PC-3 (cell line): ENCODE measurements at regions not wholly inside any gene's neighbourhood (a gene's known extent, or its start where the extent isn't known, plus 50 kb on each side); places are given as distances from the start of the nearest gene placed in this dataset.
A peak's percentile ranks its signal among the peaks of the same experiment; 100 is the strongest.

Experiments
- ATAC-seq: fragments of 200-7000 bp; cut with Tn5 transposase; 2 replicates; pipeline ENCODE4 v1.9.1; 2020; ENCODE audit warnings: mild to moderate bottlenecking, moderate library complexity
- BruUV-seq: library from RNA; stranded (reverse); fragments of 400-500 nt; replicated peaks from 2 replicates; lab custom pipeline; 2021; lab: Mats Ljungman, UMichigan
- CTCF ChIA-PET: fragments of 300-600 bp; sonication (Branson Sonifier 250); formaldehyde crosslinking; loops from one replicate; lab custom pipeline; 2022; ENCODE audit warnings: antibody characterized with exemption; lab: Charles Lee
- POLR2A ChIA-PET: fragments of 300-600 bp; sonication (Branson Sonifier 250); formaldehyde crosslinking; loops from one replicate; lab custom pipeline; 2022; ENCODE audit warnings: antibody characterized with exemption; ENCODE audit not compliant: unreplicated experiment; lab: Charles Lee
- DNase-seq: peaks from one replicate; pipeline ENCODE4 v3.0.0-alpha.2; 2015
- H2AFZ ChIP-seq: fragments of 300-600 bp; sonication (generic); 2 replicates; pipeline ENCODE4 v1.6.0; 2016; ENCODE audit warnings: antibody characterized with exemption, low read length
- H3F3A ChIP-seq: fragments of 300-600 bp; sonication (generic); one replicate; pipeline ENCODE4 v1.6.0; 2017; ENCODE audit warnings: antibody characterized with exemption, low read length, control low read depth, mild to moderate bottlenecking; ENCODE audit not compliant: unreplicated experiment
- H3K27ac ChIP-seq: fragments of 300-600 bp; sonication (generic); 2 replicates; pipeline ENCODE4 v1.5.1; 2016; ENCODE audit warnings: mild to moderate bottlenecking, low read length
- H3K27me3 ChIP-seq: fragments of 300-600 bp; sonication (generic); 2 replicates; pipeline ENCODE4 v1.6.1; 2016; ENCODE audit warnings: low read length, mixed read lengths
- H3K36me3 ChIP-seq: fragments of 300-600 bp; sonication (generic); 2 replicates; pipeline ENCODE4 v1.6.1; 2016; ENCODE audit warnings: low read depth, mixed run types, low read length, mixed read lengths
- H3K4me1 ChIP-seq: fragments of 300-600 bp; sonication (generic); 2 replicates; pipeline ENCODE4 v1.5.1; 2016; ENCODE audit warnings: low read length; ENCODE audit not compliant: insufficient read depth
- H3K4me2 ChIP-seq: fragments of 300-600 bp; sonication (generic); 2 replicates; pipeline ENCODE4 v1.6.0; 2016; ENCODE audit warnings: low read length
- H3K4me3 ChIP-seq: fragments of 300-600 bp; sonication (generic); 2 replicates; pipeline ENCODE4 v1.5.1; 2016; ENCODE audit warnings: mild to moderate bottlenecking, low read length, mixed read lengths
- H3K79me2 ChIP-seq: fragments of 300-600 bp; sonication (generic); 2 replicates; pipeline ENCODE4 v1.6.1; 2017; ENCODE audit warnings: low read length, mixed read lengths
- H3K9ac ChIP-seq: fragments of 300-600 bp; sonication (generic); 2 replicates; pipeline ENCODE4 v1.6.0; 2016; ENCODE audit warnings: mild to moderate bottlenecking, low read length
- H3K9me2 ChIP-seq: fragments of 300-600 bp; sonication (generic); replicated peaks from 2 replicates; pipeline ENCODE4 v1.6.1; 2016; ENCODE audit warnings: mixed run types, low read length, mixed read lengths
- H3K9me3 ChIP-seq: fragments of 300-600 bp; sonication (generic); 2 replicates; pipeline ENCODE4 v1.6.1; 2016; ENCODE audit warnings: low read length, mixed read lengths
- H4K20me1 ChIP-seq: fragments of 300-600 bp; sonication (generic); 2 replicates; pipeline ENCODE4 v1.6.1; 2016; ENCODE audit warnings: low read length, mixed read lengths
- EZH2 ChIP-seq: fragments of 300-600 bp; sonication (generic); IDR thresholded peaks from one replicate; pipeline ENCODE4 v1.6.1; 2017; ENCODE audit warnings: antibody characterized with exemption, mild to moderate bottlenecking, low read length; ENCODE audit not compliant: unreplicated experiment
- EZH2phosphoT487 ChIP-seq: fragments of 300-600 bp; sonication (generic); IDR thresholded peaks from 2 replicates; pipeline ENCODE4 v1.6.1; 2018; ENCODE audit warnings: mild to moderate bottlenecking, antibody characterized with exemption, low read length, borderline replicate concordance
- intact Hi-C: fragments of 100-400 bp; cut with micrococcal nuclease; formaldehyde crosslinking; loops from 2 replicates; pipeline ENCODE4 v1.9.0; 2023
- TF ChIP-seq, protein P1 (sequence below): fragments of 300-600 bp; sonication (generic); conservative IDR thresholded peaks from 2 replicates; pipeline ENCODE4 v1.5.1; 2017; ENCODE audit warnings: antibody characterized with exemption, low read depth, mild to moderate bottlenecking, low read length

DNA sequence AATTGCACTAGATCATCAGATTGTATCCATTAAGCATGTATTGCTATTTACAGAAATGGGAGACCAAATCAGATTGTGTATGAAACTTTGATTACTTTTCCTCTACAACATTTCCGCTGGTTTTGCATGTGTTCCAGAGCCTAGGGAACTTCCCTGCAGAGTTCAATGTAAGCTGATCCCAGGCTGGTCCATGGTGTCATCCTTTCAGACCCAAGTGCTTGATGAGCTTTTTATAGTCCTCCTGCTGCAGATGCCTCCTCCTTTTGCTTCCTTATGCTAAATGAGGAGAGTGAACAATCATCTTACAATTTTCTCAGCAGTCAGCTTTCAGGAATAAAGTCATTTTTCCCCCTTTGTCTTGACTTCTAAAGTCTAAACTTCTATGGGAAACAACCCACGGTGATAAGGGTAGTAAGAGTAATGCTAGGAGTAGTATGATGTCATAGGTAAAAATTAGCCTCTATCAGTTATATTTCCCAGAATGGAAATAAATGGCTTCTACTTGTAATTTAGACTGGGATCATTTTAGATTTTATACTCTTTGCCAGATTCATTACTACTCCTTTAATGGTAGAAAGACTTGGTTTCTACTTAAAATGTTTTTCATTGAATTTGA lies 55.1 kb upstream of the SLC4A4 start:
- ATAC-seq (no peak), DNase-seq (no peak)
- H3K27ac ChIP-seq, result no peak overlapping the region
- H3K4me1 ChIP-seq, result peaks cover 16% of the 10 kb centered on the region
- H3K27me3 ChIP-seq, result no peaks in the 10 kb centered on the region
- H3K9me2 ChIP-seq, result no peaks in the 10 kb centered on the region
- intact Hi-C loops, result no loop called here
- no peak overlapping the region for H2AFZ ChIP-seq
- H3K79me2 ChIP-seq, result no peaks in the 10 kb centered on the region
- no peaks in the 10 kb centered on the region for H3K36me3 ChIP-seq
- no peak overlapping the region for H3K4me2 ChIP-seq
- no TSS peak for BruUV-seq
- CTCF ChIA-PET, result interaction anchor here (0.7 kb wide), 1 partner anchor 54 kb away, joined by 4 read pairs; no protein-coding TSS in a partner anchor
- H3K9me3 ChIP-seq, result no peaks in the 10 kb centered on the region
- no peaks in the 10 kb centered on the region for H4K20me1 ChIP-seq
- no peak overlapping the region for H3K4me3 ChIP-seq
- no peaks in the 10 kb centered on the region for H3F3A ChIP-seq
- no peak for TF ChIP-seq EZH2phosphoT487
- no peak for TF ChIP-seq EZH2
- TF ChIP-seq, protein P1, sequence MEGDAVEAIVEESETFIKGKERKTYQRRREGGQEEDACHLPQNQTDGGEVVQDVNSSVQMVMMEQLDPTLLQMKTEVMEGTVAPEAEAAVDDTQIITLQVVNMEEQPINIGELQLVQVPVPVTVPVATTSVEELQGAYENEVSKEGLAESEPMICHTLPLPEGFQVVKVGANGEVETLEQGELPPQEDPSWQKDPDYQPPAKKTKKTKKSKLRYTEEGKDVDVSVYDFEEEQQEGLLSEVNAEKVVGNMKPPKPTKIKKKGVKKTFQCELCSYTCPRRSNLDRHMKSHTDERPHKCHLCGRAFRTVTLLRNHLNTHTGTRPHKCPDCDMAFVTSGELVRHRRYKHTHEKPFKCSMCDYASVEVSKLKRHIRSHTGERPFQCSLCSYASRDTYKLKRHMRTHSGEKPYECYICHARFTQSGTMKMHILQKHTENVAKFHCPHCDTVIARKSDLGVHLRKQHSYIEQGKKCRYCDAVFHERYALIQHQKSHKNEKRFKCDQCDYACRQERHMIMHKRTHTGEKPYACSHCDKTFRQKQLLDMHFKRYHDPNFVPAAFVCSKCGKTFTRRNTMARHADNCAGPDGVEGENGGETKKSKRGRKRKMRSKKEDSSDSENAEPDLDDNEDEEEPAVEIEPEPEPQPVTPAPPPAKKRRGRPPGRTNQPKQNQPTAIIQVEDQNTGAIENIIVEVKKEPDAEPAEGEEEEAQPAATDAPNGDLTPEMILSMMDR, result no peak
- H3K9ac ChIP-seq, result no peak overlapping the region
- POLR2A ChIA-PET, result no interaction called here

DNA sequence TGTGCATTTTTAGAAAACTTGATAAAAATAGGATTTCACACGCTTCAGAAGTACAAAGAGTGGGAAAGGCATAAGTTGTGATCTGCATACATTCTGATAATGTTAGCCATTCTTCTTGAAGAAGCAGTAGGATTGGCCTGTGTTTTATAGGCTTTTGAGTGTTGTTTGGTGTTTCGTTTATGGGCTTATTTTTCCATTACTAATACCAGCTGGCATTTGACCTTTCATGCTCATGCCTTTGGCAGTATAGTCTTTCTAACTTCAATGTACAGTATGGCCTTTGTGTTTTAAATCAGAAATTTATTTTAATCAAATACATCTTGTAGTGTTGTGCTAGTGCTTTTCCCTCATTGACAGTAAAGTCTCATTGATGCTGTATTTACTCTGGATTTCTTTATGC lies 51.5 kb upstream of the SLC4A4 start:
- H3K79me2 ChIP-seq, result no peaks in the 10 kb centered on the region
- ATAC-seq, result peak; percentile 81
- H3K27ac ChIP-seq, result peak overlapping the region; percentile 31
- intact Hi-C loops, result loop anchor here (1.0 to 5.0 kb wide), 6 partner anchors 90 to 320 kb away; no protein-coding TSS in a partner anchor
- no TSS peak for BruUV-seq
- H3K4me2 ChIP-seq, result peak overlapping the region; percentile 47
- H2AFZ ChIP-seq, result no peak overlapping the region
- peak; percentile 89 for DNase-seq
- peaks cover 26% of the 10 kb centered on the region for H3K4me1 ChIP-seq
- H3K4me3 ChIP-seq, result no peak overlapping the region
- CTCF ChIA-PET, result no interaction called here
- H3K9me2 ChIP-seq, result no peaks in the 10 kb centered on the region
- TF ChIP-seq EZH2 (no peak), EZH2phosphoT487 (no peak)
- TF ChIP-seq, protein P1, result no peak
- no peaks in the 10 kb centered on the region for H3K27me3 ChIP-seq
- no peaks in the 10 kb centered on the region for H3K9me3 ChIP-seq
- no peaks in the 10 kb centered on the region for H3F3A ChIP-seq
- no peaks in the 10 kb centered on the region for H3K36me3 ChIP-seq
- no peaks in the 10 kb centered on the region for H4K20me1 ChIP-seq
- POLR2A ChIA-PET, result no interaction called here
- no peak overlapping the region for H3K9ac ChIP-seq

DNA sequence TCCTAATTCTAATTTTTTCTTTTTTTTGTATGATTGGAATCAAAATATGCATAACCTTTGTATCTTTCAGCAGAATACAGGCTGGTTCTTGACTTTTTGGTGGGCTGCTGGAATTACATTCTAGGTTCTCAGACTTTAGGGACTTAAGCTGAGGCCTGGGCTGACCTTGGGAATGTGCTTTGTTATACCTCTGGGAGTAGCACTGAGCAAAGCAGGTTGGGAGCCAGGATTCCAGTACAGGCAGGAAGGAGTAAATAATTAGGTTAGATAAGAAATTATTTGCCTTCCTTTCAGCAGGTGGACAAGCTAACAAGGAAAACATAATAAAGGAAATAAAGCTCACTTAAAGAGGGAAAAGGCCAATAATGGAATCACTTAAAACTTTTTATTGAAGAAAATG lies 49.9 kb upstream of the SLC4A4 start:
- POLR2A ChIA-PET, result no interaction called here
- Histone ChIP-seq H3K9ac (no peak overlapping the region), H3K9me2 (no peaks in the 10 kb centered on the region), H3K4me1 (peaks cover 31% of the 10 kb centered on the region), H3K4me3 (no peak overlapping the region), H3F3A (no peaks in the 10 kb centered on the region), H3K36me3 (no peaks in the 10 kb centered on the region), H3K9me3 (no peaks in the 10 kb centered on the region), H4K20me1 (no peaks in the 10 kb centered on the region), H3K27me3 (no peaks in the 10 kb centered on the region), H3K4me2 (no peak overlapping the region), H3K79me2 (no peaks in the 10 kb centered on the region), H2AFZ (no peak overlapping the region), H3K27ac (no peak overlapping the region)
- TF ChIP-seq, protein P1, result no peak
- TF ChIP-seq EZH2phosphoT487 (no peak), EZH2 (no peak)
- peak; percentile 66 for ATAC-seq
- CTCF ChIA-PET, result interaction anchor here (0.5 kb wide), 1 partner anchor 60 kb away, joined by 3 read pairs; no protein-coding TSS in a partner anchor
- BruUV-seq, result no TSS peak
- DNase-seq, result peak; percentile 25
- intact Hi-C loops, result loop anchor here (5.0 kb wide), 2 partner anchors 263 to 318 kb away; no protein-coding TSS in a partner anchor
